GM12878 (cell line): ENCODE measurements at regions not wholly inside any gene's neighbourhood (a gene's known extent, or its start where the extent isn't known, plus 50 kb on each side); places are given as distances from the start of the nearest gene placed in this dataset.

Experiments used
- MTA3 ChIP-seq: IDR thresholded peaks from 2 replicates; pipeline ENCODE4 v1.6.1; 2012; ENCODE audit warnings: low read length, inconsistent platforms, borderline replicate concordance
- NFYB ChIP-seq: IDR thresholded peaks from 2 replicates; pipeline ENCODE4 v1.6.1; 2011; ENCODE audit warnings: low read depth, mild to moderate bottlenecking, low read length, improper control_type of control experiment, moderate library complexity; ENCODE audit not compliant: insufficient read depth
- RB1 ChIP-seq: fragments of 450-650 bp; formaldehyde crosslinking; IDR thresholded peaks from 2 replicates; pipeline ENCODE4 v1.6.1; 2017; ENCODE audit warnings: mild to moderate bottlenecking, borderline replicate concordance
- SIX5 ChIP-seq: IDR thresholded peaks from 2 replicates; pipeline ENCODE4 v1.6.1; 2011; ENCODE audit warnings: mild to moderate bottlenecking, low read depth, low read length, moderate library complexity; ENCODE audit not compliant: severe bottlenecking
- SMAD5 ChIP-seq: IDR thresholded peaks from 2 replicates; pipeline ENCODE4 v1.6.1; 2016; ENCODE audit warnings: antibody characterized with exemption, low read depth
- TCF7 ChIP-seq: IDR thresholded peaks from 2 replicates; pipeline ENCODE4 v1.6.1; 2014; ENCODE audit warnings: antibody characterized with exemption, borderline replicate concordance
- YY1 ChIP-seq: IDR thresholded peaks from 2 replicates; pipeline ENCODE4 v1.6.1; 2011; ENCODE audit warnings: low read depth, mild to moderate bottlenecking, low read length
- ZNF384 ChIP-seq: IDR thresholded peaks from 2 replicates; pipeline ENCODE4 v1.6.1; 2012; ENCODE audit warnings: low read depth, mild to moderate bottlenecking, low read length, improper control_type of control experiment, borderline replicate concordance
- ZSCAN29 ChIP-seq: fragments of 450-650 bp; IDR thresholded peaks from 2 replicates; pipeline ENCODE4 v1.6.1; 2017; ENCODE audit warnings: mild to moderate bottlenecking, moderate library complexity
- TF ChIP-seq, protein P1 (sequence below): fragments of 450-650 bp; IDR thresholded peaks from 2 replicates; pipeline ENCODE4 v1.6.1; 2017; ENCODE audit warnings: borderline replicate concordance
- TF ChIP-seq, protein P2 (sequence below): fragments of 450-650 bp; IDR thresholded peaks from 2 replicates; pipeline ENCODE4 v1.6.1; 2017; ENCODE audit warnings: low read depth, mild to moderate bottlenecking, moderate library complexity
- TF ChIP-seq, protein P3 (sequence below): IDR thresholded peaks from 2 replicates; pipeline ENCODE4 v1.6.1; 2012; ENCODE audit warnings: improper control_type of control experiment, low read depth, low read length; ENCODE audit not compliant: insufficient replicate concordance

DNA sequence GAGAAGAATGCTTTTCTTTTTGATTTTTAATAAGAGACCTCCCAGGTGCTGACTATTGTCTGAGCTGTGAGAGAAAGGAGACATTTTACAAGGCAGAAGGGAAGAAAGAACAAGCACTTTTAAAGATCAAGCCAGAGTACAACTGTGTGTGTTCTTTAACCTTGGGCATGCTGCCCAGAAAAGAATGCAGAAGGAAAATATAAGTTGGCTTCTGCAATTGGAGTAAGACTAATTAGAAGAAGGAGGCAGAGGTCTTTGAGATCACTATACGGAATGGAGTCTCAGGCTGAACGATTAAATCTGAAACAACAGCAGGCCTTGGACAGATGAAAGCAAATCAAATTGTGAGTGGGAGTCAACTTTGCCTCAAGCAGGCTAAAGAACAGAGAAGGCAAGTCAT lies 230.5 kb downstream of the ATP23 start (continued):
- no peak for TF ChIP-seq RB1
- no peak for TF ChIP-seq MTA3
- TF ChIP-seq ZNF384: no peak
- TF ChIP-seq, protein P1, sequence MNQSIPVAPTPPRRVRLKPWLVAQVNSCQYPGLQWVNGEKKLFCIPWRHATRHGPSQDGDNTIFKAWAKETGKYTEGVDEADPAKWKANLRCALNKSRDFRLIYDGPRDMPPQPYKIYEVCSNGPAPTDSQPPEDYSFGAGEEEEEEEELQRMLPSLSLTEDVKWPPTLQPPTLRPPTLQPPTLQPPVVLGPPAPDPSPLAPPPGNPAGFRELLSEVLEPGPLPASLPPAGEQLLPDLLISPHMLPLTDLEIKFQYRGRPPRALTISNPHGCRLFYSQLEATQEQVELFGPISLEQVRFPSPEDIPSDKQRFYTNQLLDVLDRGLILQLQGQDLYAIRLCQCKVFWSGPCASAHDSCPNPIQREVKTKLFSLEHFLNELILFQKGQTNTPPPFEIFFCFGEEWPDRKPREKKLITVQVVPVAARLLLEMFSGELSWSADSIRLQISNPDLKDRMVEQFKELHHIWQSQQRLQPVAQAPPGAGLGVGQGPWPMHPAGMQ: no peak
- no peak for TF ChIP-seq NFYB
- TF ChIP-seq, protein P2, sequence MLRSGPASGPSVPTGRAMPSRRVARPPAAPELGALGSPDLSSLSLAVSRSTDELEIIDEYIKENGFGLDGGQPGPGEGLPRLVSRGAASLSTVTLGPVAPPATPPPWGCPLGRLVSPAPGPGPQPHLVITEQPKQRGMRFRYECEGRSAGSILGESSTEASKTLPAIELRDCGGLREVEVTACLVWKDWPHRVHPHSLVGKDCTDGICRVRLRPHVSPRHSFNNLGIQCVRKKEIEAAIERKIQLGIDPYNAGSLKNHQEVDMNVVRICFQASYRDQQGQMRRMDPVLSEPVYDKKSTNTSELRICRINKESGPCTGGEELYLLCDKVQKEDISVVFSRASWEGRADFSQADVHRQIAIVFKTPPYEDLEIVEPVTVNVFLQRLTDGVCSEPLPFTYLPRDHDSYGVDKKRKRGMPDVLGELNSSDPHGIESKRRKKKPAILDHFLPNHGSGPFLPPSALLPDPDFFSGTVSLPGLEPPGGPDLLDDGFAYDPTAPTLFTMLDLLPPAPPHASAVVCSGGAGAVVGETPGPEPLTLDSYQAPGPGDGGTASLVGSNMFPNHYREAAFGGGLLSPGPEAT: no peak
- TF ChIP-seq TCF7: no peak
- TF ChIP-seq, protein P3, sequence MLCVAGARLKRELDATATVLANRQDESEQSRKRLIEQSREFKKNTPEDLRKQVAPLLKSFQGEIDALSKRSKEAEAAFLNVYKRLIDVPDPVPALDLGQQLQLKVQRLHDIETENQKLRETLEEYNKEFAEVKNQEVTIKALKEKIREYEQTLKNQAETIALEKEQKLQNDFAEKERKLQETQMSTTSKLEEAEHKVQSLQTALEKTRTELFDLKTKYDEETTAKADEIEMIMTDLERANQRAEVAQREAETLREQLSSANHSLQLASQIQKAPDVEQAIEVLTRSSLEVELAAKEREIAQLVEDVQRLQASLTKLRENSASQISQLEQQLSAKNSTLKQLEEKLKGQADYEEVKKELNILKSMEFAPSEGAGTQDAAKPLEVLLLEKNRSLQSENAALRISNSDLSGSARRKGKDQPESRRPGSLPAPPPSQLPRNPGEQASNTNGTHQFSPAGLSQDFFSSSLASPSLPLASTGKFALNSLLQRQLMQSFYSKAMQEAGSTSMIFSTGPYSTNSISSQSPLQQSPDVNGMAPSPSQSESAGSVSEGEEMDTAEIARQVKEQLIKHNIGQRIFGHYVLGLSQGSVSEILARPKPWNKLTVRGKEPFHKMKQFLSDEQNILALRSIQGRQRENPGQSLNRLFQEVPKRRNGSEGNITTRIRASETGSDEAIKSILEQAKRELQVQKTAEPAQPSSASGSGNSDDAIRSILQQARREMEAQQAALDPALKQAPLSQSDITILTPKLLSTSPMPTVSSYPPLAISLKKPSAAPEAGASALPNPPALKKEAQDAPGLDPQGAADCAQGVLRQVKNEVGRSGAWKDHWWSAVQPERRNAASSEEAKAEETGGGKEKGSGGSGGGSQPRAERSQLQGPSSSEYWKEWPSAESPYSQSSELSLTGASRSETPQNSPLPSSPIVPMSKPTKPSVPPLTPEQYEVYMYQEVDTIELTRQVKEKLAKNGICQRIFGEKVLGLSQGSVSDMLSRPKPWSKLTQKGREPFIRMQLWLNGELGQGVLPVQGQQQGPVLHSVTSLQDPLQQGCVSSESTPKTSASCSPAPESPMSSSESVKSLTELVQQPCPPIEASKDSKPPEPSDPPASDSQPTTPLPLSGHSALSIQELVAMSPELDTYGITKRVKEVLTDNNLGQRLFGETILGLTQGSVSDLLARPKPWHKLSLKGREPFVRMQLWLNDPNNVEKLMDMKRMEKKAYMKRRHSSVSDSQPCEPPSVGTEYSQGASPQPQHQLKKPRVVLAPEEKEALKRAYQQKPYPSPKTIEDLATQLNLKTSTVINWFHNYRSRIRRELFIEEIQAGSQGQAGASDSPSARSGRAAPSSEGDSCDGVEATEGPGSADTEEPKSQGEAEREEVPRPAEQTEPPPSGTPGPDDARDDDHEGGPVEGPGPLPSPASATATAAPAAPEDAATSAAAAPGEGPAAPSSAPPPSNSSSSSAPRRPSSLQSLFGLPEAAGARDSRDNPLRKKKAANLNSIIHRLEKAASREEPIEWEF: no peak
- no peak for TF ChIP-seq ZSCAN29
- TF ChIP-seq SIX5: no peak
- no peak for TF ChIP-seq SMAD5
- no peak for TF ChIP-seq YY1
